ENCODE measurements at regions not wholly inside any gene's neighbourhood (a gene's known extent, or its start where the extent isn't known, plus 50 kb on each side); places are given as distances from the start of the nearest gene placed in this dataset.
A peak's percentile ranks its signal among the peaks of the same experiment; 100 is the strongest.

DNA sequence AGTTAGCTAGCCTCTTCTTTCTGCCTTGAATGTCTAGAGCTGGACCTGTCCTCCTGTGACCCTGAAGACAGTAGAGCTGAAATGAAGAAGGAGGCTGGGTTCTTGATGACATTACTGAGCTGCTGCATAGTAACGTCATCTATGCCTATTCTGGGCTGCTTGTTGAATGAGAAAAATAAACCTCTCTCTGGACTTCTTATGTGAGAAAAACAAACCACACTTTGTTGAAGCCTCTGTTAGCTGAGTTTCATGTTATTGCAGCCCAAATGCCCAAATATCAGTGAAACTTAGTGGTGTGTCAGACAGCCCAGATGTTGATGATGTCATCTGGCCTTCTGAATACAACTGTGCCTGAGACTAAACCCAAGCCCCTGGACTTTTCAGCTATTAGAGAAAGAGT is 67.0 kb upstream of the MAX start:
- H2AFZ ChIP-seq (ENCODE audit: low read length), result peak overlapping the region; percentile 56
- H3F3A ChIP-seq (ENCODE audit: low read depth), result no peaks in the 10 kb centered on the region
- no peaks in the 10 kb centered on the region for H3K27me3 ChIP-seq (ENCODE audit: insufficient read depth, low read length, poor library complexity, severe bottlenecking)
- no peaks in the 10 kb centered on the region for H3K79me2 ChIP-seq (ENCODE audit: insufficient read depth, low read length)
- no peak for TF ChIP-seq EZH2phosphoT487 (IDR thresholded peaks at IDR 0.05; ENCODE audit: borderline replicate concordance)
- TF ChIP-seq, protein P1, sequence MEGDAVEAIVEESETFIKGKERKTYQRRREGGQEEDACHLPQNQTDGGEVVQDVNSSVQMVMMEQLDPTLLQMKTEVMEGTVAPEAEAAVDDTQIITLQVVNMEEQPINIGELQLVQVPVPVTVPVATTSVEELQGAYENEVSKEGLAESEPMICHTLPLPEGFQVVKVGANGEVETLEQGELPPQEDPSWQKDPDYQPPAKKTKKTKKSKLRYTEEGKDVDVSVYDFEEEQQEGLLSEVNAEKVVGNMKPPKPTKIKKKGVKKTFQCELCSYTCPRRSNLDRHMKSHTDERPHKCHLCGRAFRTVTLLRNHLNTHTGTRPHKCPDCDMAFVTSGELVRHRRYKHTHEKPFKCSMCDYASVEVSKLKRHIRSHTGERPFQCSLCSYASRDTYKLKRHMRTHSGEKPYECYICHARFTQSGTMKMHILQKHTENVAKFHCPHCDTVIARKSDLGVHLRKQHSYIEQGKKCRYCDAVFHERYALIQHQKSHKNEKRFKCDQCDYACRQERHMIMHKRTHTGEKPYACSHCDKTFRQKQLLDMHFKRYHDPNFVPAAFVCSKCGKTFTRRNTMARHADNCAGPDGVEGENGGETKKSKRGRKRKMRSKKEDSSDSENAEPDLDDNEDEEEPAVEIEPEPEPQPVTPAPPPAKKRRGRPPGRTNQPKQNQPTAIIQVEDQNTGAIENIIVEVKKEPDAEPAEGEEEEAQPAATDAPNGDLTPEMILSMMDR (conservative IDR thresholded peaks at IDR 0.05; ENCODE audit: low read length), result no peak
- H4K20me1 ChIP-seq (ENCODE audit: insufficient read depth, low read length, poor library complexity, severe bottlenecking), result no peaks in the 10 kb centered on the region
- no peak overlapping the region for H3K4me2 ChIP-seq (ENCODE audit: low read depth, low read length, poor library complexity, severe bottlenecking)
- H3K4me3 ChIP-seq (ENCODE audit: low read length, poor library complexity, severe bottlenecking), result no peak overlapping the region
- no peaks in the 10 kb centered on the region for H3K9me2 ChIP-seq (replicated peaks; ENCODE audit: low read depth, low read length)
- H3K4me1 ChIP-seq (ENCODE audit: insufficient read depth, low read length, poor library complexity, severe bottlenecking), result peaks cover 12% of the 10 kb centered on the region
- H3K36me3 ChIP-seq (ENCODE audit: insufficient read depth, low read length), result no peaks in the 10 kb centered on the region
- H3K9me3 ChIP-seq (ENCODE audit: insufficient read depth, low read depth, low read length), result no peaks in the 10 kb centered on the region
- H3K9ac ChIP-seq (ENCODE audit: low read depth, low read length, poor library complexity, severe bottlenecking), result no peak overlapping the region

- H3K4me1 ChIP-seq (ENCODE audit: insufficient read depth, low read length, poor library complexity, severe bottlenecking), result peaks cover 12% of the 10 kb centered on the region
- no peak for TF ChIP-seq EZH2phosphoT487 (IDR thresholded peaks at IDR 0.05; ENCODE audit: borderline replicate concordance)
- TF ChIP-seq, protein P1 (conservative IDR thresholded peaks at IDR 0.05; ENCODE audit: low read length), result no peak
- H3K9me2 ChIP-seq (replicated peaks; ENCODE audit: low read depth, low read length), result no peaks in the 10 kb centered on the region
- H3K27me3 ChIP-seq (ENCODE audit: insufficient read depth, low read length, poor library complexity, severe bottlenecking), result no peaks in the 10 kb centered on the region
- H3K9me3 ChIP-seq (ENCODE audit: insufficient read depth, low read depth, low read length), result no peaks in the 10 kb centered on the region
- peak overlapping the region; percentile 70 for H3K4me2 ChIP-seq (ENCODE audit: low read depth, low read length, poor library complexity, severe bottlenecking)
- no peaks in the 10 kb centered on the region for H3K36me3 ChIP-seq (ENCODE audit: insufficient read depth, low read length)
- H3K9ac ChIP-seq (ENCODE audit: low read depth, low read length, poor library complexity, severe bottlenecking), result no peak overlapping the region
- H2AFZ ChIP-seq (ENCODE audit: low read length), result peak overlapping the region; percentile 81; the same call in 1 of the 2 replicates
- no peaks in the 10 kb centered on the region for H3F3A ChIP-seq (ENCODE audit: low read depth)
- peak overlapping the region; percentile 71 for H3K4me3 ChIP-seq (ENCODE audit: low read length, poor library complexity, severe bottlenecking)
- no peaks in the 10 kb centered on the region for H3K79me2 ChIP-seq (ENCODE audit: insufficient read depth, low read length)
- no peaks in the 10 kb centered on the region for H4K20me1 ChIP-seq (ENCODE audit: insufficient read depth, low read length, poor library complexity, severe bottlenecking)
Measured at GRCh38 chr14:65170318-65170717, 68.0 kb upstream of the MAX start.

DNA sequence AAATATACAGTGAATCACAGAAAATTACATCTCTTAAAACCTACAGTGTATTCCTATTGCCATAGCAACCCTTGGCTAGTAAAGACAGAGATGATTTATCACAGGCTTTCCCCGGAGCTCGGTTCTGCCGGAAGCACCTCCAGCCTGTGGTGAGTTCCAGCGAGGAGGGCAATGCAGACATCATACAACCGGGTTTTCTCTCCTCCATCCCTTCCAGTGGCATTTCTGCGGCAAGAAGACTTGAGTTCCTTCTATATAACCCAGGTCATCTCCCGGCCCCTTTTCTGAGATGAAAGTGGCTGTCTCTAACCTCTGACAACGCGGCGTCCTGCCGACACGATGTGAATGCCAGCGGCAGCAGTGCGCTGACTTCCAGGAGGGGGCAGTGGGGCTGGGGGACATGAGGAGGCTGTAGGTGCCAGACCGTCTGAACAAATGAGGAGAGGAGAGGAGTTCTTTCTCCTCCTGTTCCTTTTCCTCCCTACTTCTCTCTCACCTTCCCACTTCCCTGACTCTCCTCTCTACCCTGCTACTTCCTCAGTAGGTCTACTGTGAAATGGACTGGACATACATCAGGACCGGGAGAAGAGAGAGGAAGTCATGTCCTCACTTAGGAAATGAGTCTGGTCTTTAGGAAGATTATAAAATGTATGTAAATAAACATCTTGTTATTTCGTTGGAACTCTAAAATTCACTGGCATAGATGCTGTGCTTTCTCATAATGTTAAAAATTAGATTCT is 68.6 kb upstream of the MAX start:
- Histone ChIP-seq H3F3A (ENCODE audit: low read depth) (no peaks in the 10 kb centered on the region), H3K79me2 (ENCODE audit: insufficient read depth, low read length) (no peaks in the 10 kb centered on the region), H3K9me3 (ENCODE audit: insufficient read depth, low read depth, low read length) (no peaks in the 10 kb centered on the region), H3K27me3 (ENCODE audit: insufficient read depth, low read length, poor library complexity, severe bottlenecking) (no peaks in the 10 kb centered on the region), H3K4me1 (ENCODE audit: insufficient read depth, low read length, poor library complexity, severe bottlenecking) (peaks cover 12% of the 10 kb centered on the region), H2AFZ (ENCODE audit: low read length) (peak overlapping the region; percentile 81), H3K36me3 (ENCODE audit: insufficient read depth, low read length) (no peaks in the 10 kb centered on the region), H3K4me3 (ENCODE audit: low read length, poor library complexity, severe bottlenecking) (peak overlapping the region; percentile 71), H3K9me2 (replicated peaks; ENCODE audit: low read depth, low read length) (no peaks in the 10 kb centered on the region), H3K9ac (ENCODE audit: low read depth, low read length, poor library complexity, severe bottlenecking) (peak overlapping the region; percentile 12), H3K4me2 (ENCODE audit: low read depth, low read length, poor library complexity, severe bottlenecking) (peak overlapping the region; percentile 70), H4K20me1 (ENCODE audit: insufficient read depth, low read length, poor library complexity, severe bottlenecking) (no peaks in the 10 kb centered on the region)
- TF ChIP-seq EZH2phosphoT487 (IDR thresholded peaks at IDR 0.05; ENCODE audit: borderline replicate concordance), result no peak
- TF ChIP-seq, protein P1 (conservative IDR thresholded peaks at IDR 0.05; ENCODE audit: low read length), result peak; percentile 63
